ENCODE measurements at regions not wholly inside any gene's neighbourhood (a gene's known extent, or its start where the extent isn't known, plus 50 kb on each side); places are given as distances from the start of the nearest gene placed in this dataset.

- TF ChIP-seq POLR2AphosphoS5 (IDR thresholded peaks at IDR 0.05; ENCODE audit: low read depth, low read length) (no peak), SIN3A (IDR thresholded peaks at IDR 0.05; ENCODE audit: borderline replicate concordance, insufficient read depth, low read length) (no peak), TAF1 (IDR thresholded peaks at IDR 0.05; ENCODE audit: borderline replicate concordance, insufficient read depth, low read length) (no peak), REST (IDR thresholded peaks at IDR 0.05; ENCODE audit: insufficient read depth in 1 of 2, low read depth in 2 of 2, low read length in 2 of 2) (no peak), FOXP2 (optimal IDR thresholded peaks at IDR 0.05; ENCODE audit: borderline replicate concordance, extremely low read depth, extremely low read length, insufficient read depth) (no peak)
Observed at GRCh38 chr16:63228259-63228658, 1192.0 kb upstream of the CDH8 start.

- TF ChIP-seq REST (IDR thresholded peaks at IDR 0.05; ENCODE audit: insufficient read depth in 1 of 2, low read depth in 2 of 2, low read length in 2 of 2): no peak
- no peak for TF ChIP-seq POLR2AphosphoS5 (IDR thresholded peaks at IDR 0.05; ENCODE audit: low read depth, low read length)
- TF ChIP-seq TAF1 (IDR thresholded peaks at IDR 0.05; ENCODE audit: borderline replicate concordance, insufficient read depth, low read length): no peak
- no peak for TF ChIP-seq FOXP2 (optimal IDR thresholded peaks at IDR 0.05; ENCODE audit: borderline replicate concordance, extremely low read depth, extremely low read length, insufficient read depth)
- TF ChIP-seq SIN3A (IDR thresholded peaks at IDR 0.05; ENCODE audit: borderline replicate concordance, insufficient read depth, low read length): no peak
Observed at GRCh38 chr16:63223851-63224250, 1187.6 kb upstream of the CDH8 start.

- TF ChIP-seq POLR2AphosphoS5 (IDR thresholded peaks at IDR 0.05; ENCODE audit: low read depth, low read length) (no peak), REST (IDR thresholded peaks at IDR 0.05; ENCODE audit: insufficient read depth in 1 of 2, low read depth in 2 of 2, low read length in 2 of 2) (no peak), SIN3A (IDR thresholded peaks at IDR 0.05; ENCODE audit: borderline replicate concordance, insufficient read depth, low read length) (no peak), TAF1 (IDR thresholded peaks at IDR 0.05; ENCODE audit: borderline replicate concordance, insufficient read depth, low read length) (no peak), FOXP2 (optimal IDR thresholded peaks at IDR 0.05; ENCODE audit: borderline replicate concordance, extremely low read depth, extremely low read length, insufficient read depth) (no peak)
Observed at GRCh38 chr16:63216696-63217423, 1180.6 kb upstream of the CDH8 start.

- TF ChIP-seq TAF1 (IDR thresholded peaks at IDR 0.05; ENCODE audit: borderline replicate concordance, insufficient read depth, low read length) (no peak), SIN3A (IDR thresholded peaks at IDR 0.05; ENCODE audit: borderline replicate concordance, insufficient read depth, low read length) (no peak), REST (IDR thresholded peaks at IDR 0.05; ENCODE audit: insufficient read depth in 1 of 2, low read depth in 2 of 2, low read length in 2 of 2) (no peak), POLR2AphosphoS5 (IDR thresholded peaks at IDR 0.05; ENCODE audit: low read depth, low read length) (no peak), FOXP2 (optimal IDR thresholded peaks at IDR 0.05; ENCODE audit: borderline replicate concordance, extremely low read depth, extremely low read length, insufficient read depth) (no peak)
Observed at GRCh38 chr16:63201851-63202250, 1165.6 kb upstream of the CDH8 start.

Data from PFSK-1 (cell line).